Head of caudate nucleus (tissue), 42 donors: ENCODE measurements at regions not wholly inside any gene's neighbourhood (a gene's known extent, or its start where the extent isn't known, plus 50 kb on each side); places are given as distances from the start of the nearest gene placed in this dataset.
A peak's percentile ranks its signal among the peaks of the same experiment; 100 is the strongest.
"Not testable (repeated sequence)": the region's sequence is repeated elsewhere in the genome, so short reads cannot be mapped to it uniquely, and the experiment has no call there.

ENCODE experiments used
- DNase-seq, 42 donors: peaks; one replicate each; pipeline versions ENCODE4 v3.0.0 to v3.0.0-alpha.2; 2020 to 2021; ENCODE audit warnings: mixed read lengths in 7 of 42
- intact Hi-C: fragments of 100-400 bp; cut with DNase I; formaldehyde crosslinking; loops from one replicate; pipeline ENCODE4 v1.15.0; 2022

GRCh38 chr4:137968956-137969678 lies 273.0 kb downstream of the SLC7A11 start:
- intact Hi-C loops = no loop called here
- no peak for DNase-seq

GRCh38 chr4:137967480-137968190 lies 274.5 kb downstream of the SLC7A11 start:
- intact Hi-C loops = no loop called here
- no peak for DNase-seq

GRCh38 chr4:137966504-137966903 lies 275.6 kb downstream of the SLC7A11 start:
- intact Hi-C loops = no loop called here
- no peak for DNase-seq

- intact Hi-C loops = no loop called here
- peak in 2 of 42 donors; percentile 9 to 36 for DNase-seq
Observed at GRCh38 chr4:137961051-137961438, 281.1 kb downstream of the SLC7A11 start.

GRCh38 chr4:137960371-137961050 lies 281.6 kb downstream of the SLC7A11 start:
- intact Hi-C loops = no loop called here
- DNase-seq = no peak

GRCh38 chr4:137957806-137958205 lies 284.3 kb downstream of the SLC7A11 start:
- DNase-seq = no peak
- intact Hi-C loops = no loop called here

GRCh38 chr4:137956256-137956655 lies 285.9 kb downstream of the SLC7A11 start:
- intact Hi-C loops = no loop called here

GRCh38 chr4:137955595-137955994 lies 286.6 kb downstream of the SLC7A11 start:
- intact Hi-C loops = no loop called here

More at GRCh38 chr4:137956256-137956655, 285.9 kb downstream of the SLC7A11 start:
- no peak for DNase-seq

GRCh38 chr4:137952116-137952515 lies 290.0 kb downstream of the SLC7A11 start:
- intact Hi-C loops = no loop called here
- DNase-seq = peak in 1 of 42 donors; percentile 18

More at GRCh38 chr4:137955595-137955994, 286.6 kb downstream of the SLC7A11 start:
- DNase-seq = no peak

GRCh38 chr4:137950286-137950685 lies 291.9 kb downstream of the SLC7A11 start:
- intact Hi-C loops = no loop called here
- no peak for DNase-seq

- DNase-seq = no peak
- intact Hi-C loops = no loop called here
Observed at GRCh38 chr4:137949746-137950145, 292.4 kb downstream of the SLC7A11 start.

GRCh38 chr4:137946453-137947174 lies 295.5 kb downstream of the SLC7A11 start:
- DNase-seq = no peak
- intact Hi-C loops = no loop called here

GRCh38 chr4:137942815-137943214 lies 299.3 kb downstream of the SLC7A11 start:
- intact Hi-C loops, DNase-seq: not testable (repeated sequence)

GRCh38 chr4:137942015-137942515 lies 300.1 kb downstream of the SLC7A11 start:
- DNase-seq, intact Hi-C loops: not testable (repeated sequence)

- no peak for DNase-seq
- intact Hi-C loops = no loop called here
Observed at GRCh38 chr4:137934911-137935310, 307.2 kb downstream of the SLC7A11 start.

- intact Hi-C loops = no loop called here
- no peak for DNase-seq
Observed at GRCh38 chr4:137934046-137934445, 308.1 kb downstream of the SLC7A11 start.

- intact Hi-C loops = no loop called here
- DNase-seq = no peak
Observed at GRCh38 chr4:137927972-137928371, 314.2 kb downstream of the SLC7A11 start.

GRCh38 chr4:137923494-137923893 lies 318.7 kb downstream of the SLC7A11 start:
- intact Hi-C loops = no loop called here
- DNase-seq = no peak

- no peak for DNase-seq
- intact Hi-C loops = no loop called here
Observed at GRCh38 chr4:137922721-137923120, 319.4 kb downstream of the SLC7A11 start.
